SU-DHL-6 (cell line): ENCODE measurements at regions not wholly inside any gene's neighbourhood (a gene's known extent, or its start where the extent isn't known, plus 50 kb on each side); places are given as distances from the start of the nearest gene placed in this dataset.

ENCODE experiments used
- H2AFZ ChIP-seq: fragments of 200-600 bp; sonication (generic); 2 replicates; pipeline ENCODE4 v1.6.1; 2014; ENCODE audit warnings: low read depth, mild to moderate bottlenecking, moderate library complexity, mixed read lengths, antibody characterized with exemption, low read length; ENCODE audit not compliant: severe bottlenecking
- H3F3A ChIP-seq: fragments of 200-600 bp; shearing (Covaris generic); 2 replicates; pipeline ENCODE4 v1.6.0; 2016; ENCODE audit warnings: antibody characterized with exemption, mild to moderate bottlenecking; ENCODE audit not compliant: insufficient read depth
- H3K27ac ChIP-seq: fragments of 200-600 bp; sonication (generic); 2 replicates; pipeline ENCODE4 v1.5.1; 2016; ENCODE audit warnings: low read depth, mild to moderate bottlenecking, low read length, moderate library complexity, mixed read lengths
- H3K27me3 ChIP-seq: fragments of 200-600 bp; sonication (generic), shearing (Covaris generic); 2 replicates; pipeline ENCODE4 v1.6.0; 2014; ENCODE audit warnings: mild to moderate bottlenecking, low read length
- H3K36me3 ChIP-seq: fragments of 200-600 bp; sonication (generic); 2 replicates; pipeline ENCODE4 v1.6.1; 2014; ENCODE audit warnings: mild to moderate bottlenecking, low read length, mixed read lengths
- H3K4me2 ChIP-seq: fragments of 300-600, 200-600 bp; shearing (Covaris generic), sonication (generic); 2 replicates; pipeline ENCODE4 v1.6.0; 2014; ENCODE audit warnings: low read length, low read depth, mild to moderate bottlenecking; ENCODE audit not compliant: poor library complexity, severe bottlenecking
- H3K4me3 ChIP-seq: fragments of 200-600 bp; sonication (generic); 2 replicates; pipeline ENCODE4 v1.5.1; 2014; ENCODE audit warnings: antibody characterized with exemption, low read length, mild to moderate bottlenecking, mixed read lengths; ENCODE audit not compliant: insufficient read depth, poor library complexity, severe bottlenecking
- H3K79me2 ChIP-seq: fragments of 200-600 bp; sonication (generic); 2 replicates; pipeline ENCODE4 v1.6.1; 2014; ENCODE audit warnings: mild to moderate bottlenecking, low read length, moderate library complexity; ENCODE audit not compliant: insufficient read depth
- H3K9ac ChIP-seq: fragments of 200-600 bp; sonication (generic); 2 replicates; pipeline ENCODE4 v1.7.0; 2014; ENCODE audit warnings: mild to moderate bottlenecking, low read length
- H3K9me2 ChIP-seq: fragments of 200-600 bp; sonication (generic); replicated peaks from 2 replicates; pipeline ENCODE4 v1.6.1; 2014; ENCODE audit warnings: low read length; ENCODE audit not compliant: insufficient read depth
- H3K9me3 ChIP-seq: fragments of 200-600 bp; sonication (generic); 2 replicates; pipeline ENCODE4 v1.6.1; 2014; ENCODE audit warnings: low read length, mixed read lengths; ENCODE audit not compliant: insufficient read depth
- H4K20me1 ChIP-seq: fragments of 200-600 bp; sonication (generic); 2 replicates; pipeline ENCODE4 v1.6.1; 2014; ENCODE audit warnings: low read depth, mild to moderate bottlenecking, antibody characterized with exemption, low read length, moderate library complexity, mixed read lengths
- CTCF ChIP-seq: fragments of 200-600 bp; sonication (generic); IDR thresholded peaks from one replicate; pipeline ENCODE4 v1.5.1; 2017; ENCODE audit warnings: antibody characterized with exemption, mild to moderate bottlenecking, low read length, moderate library complexity; ENCODE audit not compliant: insufficient read depth, poor library complexity, severe bottlenecking
- EZH2phosphoT487 ChIP-seq: fragments of 200-600 bp; sonication (generic), shearing (Covaris generic); conservative IDR thresholded peaks from 2 replicates; pipeline ENCODE4 v1.6.1; 2018; ENCODE audit warnings: mild to moderate bottlenecking, antibody characterized with exemption, low read length, moderate library complexity, mixed read lengths

- Histone ChIP-seq H3K36me3 (no peaks in the 10 kb centered on the region), H3K4me3 (no peak overlapping the region), H4K20me1 (no peaks in the 10 kb centered on the region), H3K9me2 (no peaks in the 10 kb centered on the region), H3K27ac (no peak overlapping the region), H3K9me3 (0 out of 2 replicates have a peak, but pooled peaks cover 3% of the 10 kb centered on the region), H3K27me3 (no peaks in the 10 kb centered on the region), H3F3A (no peaks in the 10 kb centered on the region), H2AFZ (no peak overlapping the region), H3K4me2 (no peak overlapping the region), H3K79me2 (no peaks in the 10 kb centered on the region), H3K9ac (no peak overlapping the region)
- no peak for TF ChIP-seq EZH2phosphoT487
- TF ChIP-seq CTCF = no peak
Observed at GRCh38 chr2:189285962-189286645, 106.5 kb upstream of the COL5A2 start.

DNA sequence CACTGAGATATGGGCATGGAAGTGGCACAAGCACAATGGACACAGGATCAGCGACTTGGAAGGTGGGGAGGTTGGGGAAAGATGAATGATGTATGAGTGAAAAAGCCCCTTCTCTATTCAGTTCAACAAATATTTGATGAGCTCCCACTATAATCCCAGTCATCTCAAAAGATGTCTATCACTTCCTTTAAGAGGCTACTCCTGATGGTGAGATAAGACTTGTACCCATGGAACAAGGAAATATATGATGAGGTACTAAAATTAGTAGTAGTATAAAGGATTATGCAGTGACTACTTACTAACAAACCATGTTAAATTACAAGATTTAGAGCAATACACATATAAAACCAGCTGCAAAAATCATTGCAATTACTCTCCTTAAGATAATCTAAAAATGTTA is 107.8 kb upstream of the COL5A2 start:
- H3K4me2 ChIP-seq = no peak overlapping the region
- no peaks in the 10 kb centered on the region for H3K79me2 ChIP-seq

DNA sequence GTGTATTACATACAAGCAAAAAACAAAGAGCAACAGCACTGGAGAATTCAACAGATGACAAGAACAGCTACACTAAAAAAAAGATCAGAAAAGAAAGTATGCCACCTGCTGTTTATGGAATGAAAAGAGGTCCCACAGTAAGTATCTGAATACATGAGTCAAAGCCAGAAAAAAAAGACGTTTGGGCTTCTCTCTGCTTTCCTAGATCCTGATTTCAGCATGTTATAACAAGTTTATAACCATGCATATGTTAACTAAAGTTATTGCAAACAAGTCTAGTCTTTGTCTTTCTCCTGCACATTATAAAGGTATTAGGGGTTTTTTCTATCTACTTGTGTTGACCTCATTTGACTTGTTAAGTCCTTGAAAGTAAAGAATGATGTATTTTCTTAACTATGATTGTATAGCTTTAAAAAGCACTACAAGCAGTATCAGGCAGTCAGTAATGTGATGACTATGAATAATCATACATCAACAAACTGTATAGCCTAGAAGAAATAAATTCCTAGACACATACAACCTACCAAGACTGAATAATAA is 108.5 kb upstream of the COL5A2 start:
- no peaks in the 10 kb centered on the region for H3K27me3 ChIP-seq
- H3F3A ChIP-seq = no peaks in the 10 kb centered on the region
- H3K9me3 ChIP-seq = 0 out of 2 replicates have a peak, but pooled peaks cover 3% of the 10 kb centered on the region
- no peak overlapping the region for H3K4me2 ChIP-seq
- no peak overlapping the region for H3K4me3 ChIP-seq
- no peak overlapping the region for H3K9ac ChIP-seq
- H3K27ac ChIP-seq = no peak overlapping the region
- H3K9me2 ChIP-seq = no peaks in the 10 kb centered on the region
- no peak overlapping the region for H2AFZ ChIP-seq
- no peak for TF ChIP-seq CTCF
- TF ChIP-seq EZH2phosphoT487 = no peak
- H3K79me2 ChIP-seq = no peaks in the 10 kb centered on the region
- no peaks in the 10 kb centered on the region for H4K20me1 ChIP-seq
- H3K36me3 ChIP-seq = no peaks in the 10 kb centered on the region

More for the DNA sequence above, 107.8 kb upstream of the COL5A2 start:
- no peaks in the 10 kb centered on the region for H4K20me1 ChIP-seq
- no peaks in the 10 kb centered on the region for H3K9me2 ChIP-seq
- H3K27me3 ChIP-seq = no peaks in the 10 kb centered on the region
- no peak overlapping the region for H3K9ac ChIP-seq
- H3F3A ChIP-seq = no peaks in the 10 kb centered on the region
- H3K27ac ChIP-seq = no peak overlapping the region
- H3K9me3 ChIP-seq = 0 out of 2 replicates have a peak, but pooled peaks cover 3% of the 10 kb centered on the region
- H3K4me3 ChIP-seq = no peak overlapping the region
- TF ChIP-seq CTCF = no peak
- TF ChIP-seq EZH2phosphoT487 = no peak
- no peak overlapping the region for H2AFZ ChIP-seq
- H3K36me3 ChIP-seq = no peaks in the 10 kb centered on the region
